Activated naive CD4-positive, alpha-beta T cell treated with anti-CD3 and anti-CD28 coated beads, Interleukin-2, amount 10 ng/mL, durations not matched to agents 7 days and 5 days (primary cell): ENCODE measurements at regions not wholly inside any gene's neighbourhood (a gene's known extent, or its start where the extent isn't known, plus 50 kb on each side); places are given as distances from the start of the nearest gene placed in this dataset.
"Not testable (repeated sequence)": the region's sequence is repeated elsewhere in the genome, so short reads cannot be mapped to it uniquely, and the experiment has no call there.

ENCODE experiments used
- CTCF ChIA-PET: fragments of 350-600 bp; sonication (Branson Sonifier 250); formaldehyde crosslinking; loops from one replicate; lab custom pipeline; 2021; ENCODE audit warnings: antibody characterized with exemption; lab: Charles Lee
- DNase-seq: peaks from one replicate; pipeline ENCODE4 v3.0.0-alpha.2; 2020
- H3K27ac Mint-ChIP-seq: one replicate; pipeline ENCODE4 v1.8.0; 2021; ENCODE audit warnings: mild to moderate bottlenecking, moderate library complexity, mixed read lengths
- H3K27me3 Mint-ChIP-seq: one replicate; pipeline ENCODE4 v1.8.0; 2021; ENCODE audit warnings: mild to moderate bottlenecking, mixed read lengths
- H3K36me3 Mint-ChIP-seq: one replicate; pipeline ENCODE4 v1.8.0; 2021; ENCODE audit warnings: mixed read lengths
- H3K4me1 Mint-ChIP-seq: one replicate; pipeline ENCODE4 v1.8.0; 2021; ENCODE audit warnings: mixed read lengths
- H3K4me3 Mint-ChIP-seq: one replicate; pipeline ENCODE4 v1.8.0; 2021; ENCODE audit warnings: mild to moderate bottlenecking, moderate library complexity, mixed read lengths
- H3K9me3 Mint-ChIP-seq: one replicate; pipeline ENCODE4 v1.8.0; 2021; ENCODE audit warnings: mixed read lengths

GRCh38 chr18:78820161-78820834, 159.3 kb upstream of the SALL3 start:
- H3K4me3 Mint-ChIP-seq, result no peak overlapping the region
- no peaks in the 10 kb centered on the region for H3K9me3 Mint-ChIP-seq
- no peak overlapping the region for H3K27ac Mint-ChIP-seq
- no peaks in the 10 kb centered on the region for H3K27me3 Mint-ChIP-seq
- H3K4me1 Mint-ChIP-seq, result no peaks in the 10 kb centered on the region
- CTCF ChIA-PET, result no interaction called here
- no peaks in the 10 kb centered on the region for H3K36me3 Mint-ChIP-seq
- no peak for DNase-seq

- no peak overlapping the region for H3K4me3 Mint-ChIP-seq
- CTCF ChIA-PET, result no interaction called here
- no peak for DNase-seq
- H3K36me3 Mint-ChIP-seq, result no peaks in the 10 kb centered on the region
- no peaks in the 10 kb centered on the region for H3K4me1 Mint-ChIP-seq
- no peak overlapping the region for H3K27ac Mint-ChIP-seq
- H3K27me3 Mint-ChIP-seq, result no peaks in the 10 kb centered on the region
- H3K9me3 Mint-ChIP-seq, result no peaks in the 10 kb centered on the region
Measured at GRCh38 chr18:78821396-78821795, 158.2 kb upstream of the SALL3 start.

GRCh38 chr18:78822171-78822948, 157.3 kb upstream of the SALL3 start:
- CTCF ChIA-PET, result no interaction called here
- H3K27me3 Mint-ChIP-seq, result no peaks in the 10 kb centered on the region
- DNase-seq, result no peak
- no peaks in the 10 kb centered on the region for H3K9me3 Mint-ChIP-seq
- H3K4me3 Mint-ChIP-seq, result no peak overlapping the region
- H3K27ac Mint-ChIP-seq, result no peak overlapping the region
- no peaks in the 10 kb centered on the region for H3K4me1 Mint-ChIP-seq
- H3K36me3 Mint-ChIP-seq, result no peaks in the 10 kb centered on the region

- Mint-ChIP-seq H3K36me3 (no peaks in the 10 kb centered on the region), H3K9me3 (no peaks in the 10 kb centered on the region), H3K27ac (no peak overlapping the region), H3K4me1 (no peaks in the 10 kb centered on the region), H3K27me3 (no peaks in the 10 kb centered on the region), H3K4me3 (no peak overlapping the region)
- CTCF ChIA-PET, result no interaction called here
- no peak for DNase-seq
Measured at GRCh38 chr18:78822949-78823285, 156.7 kb upstream of the SALL3 start.

- CTCF ChIA-PET, result no interaction called here
- no peak for DNase-seq
- Mint-ChIP-seq H3K27ac (no peak overlapping the region), H3K4me1 (no peaks in the 10 kb centered on the region), H3K4me3 (no peak overlapping the region), H3K36me3 (no peaks in the 10 kb centered on the region), H3K27me3 (no peaks in the 10 kb centered on the region), H3K9me3 (no peaks in the 10 kb centered on the region)
Measured at GRCh38 chr18:78825168-78825567, 154.4 kb upstream of the SALL3 start.

- no peaks in the 10 kb centered on the region for H3K27me3 Mint-ChIP-seq
- no peak for DNase-seq
- H3K27ac Mint-ChIP-seq, result no peak overlapping the region
- no peaks in the 10 kb centered on the region for H3K9me3 Mint-ChIP-seq
- H3K36me3 Mint-ChIP-seq, result no peaks in the 10 kb centered on the region
- H3K4me1 Mint-ChIP-seq, result no peaks in the 10 kb centered on the region
- CTCF ChIA-PET, result no interaction called here
- no peak overlapping the region for H3K4me3 Mint-ChIP-seq
Measured at GRCh38 chr18:78826631-78827030, 153.0 kb upstream of the SALL3 start.

GRCh38 chr18:78827141-78827540, 152.5 kb upstream of the SALL3 start:
- H3K9me3 Mint-ChIP-seq, result no peaks in the 10 kb centered on the region
- no peaks in the 10 kb centered on the region for H3K36me3 Mint-ChIP-seq
- H3K4me1 Mint-ChIP-seq, result no peaks in the 10 kb centered on the region
- no peak overlapping the region for H3K4me3 Mint-ChIP-seq
- CTCF ChIA-PET, result no interaction called here
- no peaks in the 10 kb centered on the region for H3K27me3 Mint-ChIP-seq
- DNase-seq, result no peak
- H3K27ac Mint-ChIP-seq, result no peak overlapping the region

- Mint-ChIP-seq H3K27ac (no peak overlapping the region), H3K4me3 (no peak overlapping the region), H3K27me3 (no peaks in the 10 kb centered on the region), H3K9me3 (no peaks in the 10 kb centered on the region), H3K4me1 (no peaks in the 10 kb centered on the region), H3K36me3 (no peaks in the 10 kb centered on the region)
- CTCF ChIA-PET, result no interaction called here
- DNase-seq, result no peak
Measured at GRCh38 chr18:78828131-78828530, 151.5 kb upstream of the SALL3 start.

GRCh38 chr18:78829026-78829425, 150.6 kb upstream of the SALL3 start:
- DNase-seq, H3K27me3 Mint-ChIP-seq, CTCF ChIA-PET, H3K4me1 Mint-ChIP-seq, H3K36me3 Mint-ChIP-seq, H3K4me3 Mint-ChIP-seq, H3K9me3 Mint-ChIP-seq, H3K27ac Mint-ChIP-seq: not testable (repeated sequence)

GRCh38 chr18:78830161-78830560, 149.5 kb upstream of the SALL3 start:
- H3K27me3 Mint-ChIP-seq, result no peaks in the 10 kb centered on the region
- peaks cover 3% of the 10 kb centered on the region for H3K9me3 Mint-ChIP-seq

GRCh38 chr18:78830826-78831225, 148.8 kb upstream of the SALL3 start:
- H3K4me3 Mint-ChIP-seq, result no peak overlapping the region
- no peaks in the 10 kb centered on the region for H3K27me3 Mint-ChIP-seq
- no peaks in the 10 kb centered on the region for H3K36me3 Mint-ChIP-seq
- no peak overlapping the region for H3K27ac Mint-ChIP-seq
- H3K9me3 Mint-ChIP-seq, result peaks cover 4% of the 10 kb centered on the region
- DNase-seq, result no peak
- CTCF ChIA-PET, result no interaction called here
- no peaks in the 10 kb centered on the region for H3K4me1 Mint-ChIP-seq

More at GRCh38 chr18:78830161-78830560, 149.5 kb upstream of the SALL3 start:
- Mint-ChIP-seq H3K4me1 (no peaks in the 10 kb centered on the region), H3K27ac (no peak overlapping the region), H3K36me3 (no peaks in the 10 kb centered on the region), H3K4me3 (no peak overlapping the region)
- CTCF ChIA-PET, result no interaction called here
- no peak for DNase-seq

- Mint-ChIP-seq H3K4me3 (no peak overlapping the region), H3K36me3 (no peaks in the 10 kb centered on the region), H3K27ac (no peak overlapping the region), H3K27me3 (no peaks in the 10 kb centered on the region), H3K4me1 (no peaks in the 10 kb centered on the region), H3K9me3 (peaks cover 8% of the 10 kb centered on the region)
- DNase-seq, result no peak
- CTCF ChIA-PET, result no interaction called here
Measured at GRCh38 chr18:78831603-78832002, 148.0 kb upstream of the SALL3 start.

- Mint-ChIP-seq H3K9me3 (peaks cover 14% of the 10 kb centered on the region), H3K36me3 (no peaks in the 10 kb centered on the region), H3K27ac (no peak overlapping the region), H3K4me1 (no peaks in the 10 kb centered on the region), H3K4me3 (no peak overlapping the region), H3K27me3 (no peaks in the 10 kb centered on the region)
- CTCF ChIA-PET, result no interaction called here
- no peak for DNase-seq
Measured at GRCh38 chr18:78833833-78834232, 145.8 kb upstream of the SALL3 start.

GRCh38 chr18:78836838-78837237, 142.8 kb upstream of the SALL3 start:
- Mint-ChIP-seq H3K36me3 (no peaks in the 10 kb centered on the region), H3K9me3 (peaks cover 34% of the 10 kb centered on the region), H3K4me3 (no peak overlapping the region), H3K27me3 (no peaks in the 10 kb centered on the region), H3K27ac (no peak overlapping the region), H3K4me1 (no peaks in the 10 kb centered on the region)
- no peak for DNase-seq
- CTCF ChIA-PET, result no interaction called here

GRCh38 chr18:78837754-78838153, 141.9 kb upstream of the SALL3 start:
- H3K9me3 Mint-ChIP-seq, result peaks cover 34% of the 10 kb centered on the region
- H3K27ac Mint-ChIP-seq, result no peak overlapping the region
- H3K4me1 Mint-ChIP-seq, result no peaks in the 10 kb centered on the region
- no peak for DNase-seq
- H3K27me3 Mint-ChIP-seq, result no peaks in the 10 kb centered on the region
- H3K4me3 Mint-ChIP-seq, result no peak overlapping the region
- H3K36me3 Mint-ChIP-seq, result no peaks in the 10 kb centered on the region
- CTCF ChIA-PET, result no interaction called here
